Vagina (tissue), 2 donors: ENCODE measurements at regions not wholly inside any gene's neighbourhood (a gene's known extent, or its start where the extent isn't known, plus 50 kb on each side); places are given as distances from the start of the nearest gene placed in this dataset.

Experiments used
- POLR2AphosphoS5 ChIP-seq, 2 donors: sonication (generic); formaldehyde crosslinking; IDR thresholded peaks; one replicate each; pipeline ENCODE4 v1.9.0; 2017; ENCODE audit warnings: antibody characterized with exemption in 2 of 2, mild to moderate bottlenecking in 2 of 2, low read depth in 1 of 2; ENCODE audit not compliant: insufficient read depth in 1 of 2
- TF ChIP-seq, protein P1 (sequence below), 3 experiments: fragments of 450-650 bp in 2 of 3; fragments of 200-600 bp in 1 of 3; sonication (generic) in 1 of 3; IDR thresholded peaks; one replicate each; pipeline ENCODE4 v1.5.1; 2017 to 2019; ENCODE audit warnings: antibody characterized with exemption in 3 of 3, mild to moderate bottlenecking in 2 of 3, moderate library complexity in 2 of 3

DNA sequence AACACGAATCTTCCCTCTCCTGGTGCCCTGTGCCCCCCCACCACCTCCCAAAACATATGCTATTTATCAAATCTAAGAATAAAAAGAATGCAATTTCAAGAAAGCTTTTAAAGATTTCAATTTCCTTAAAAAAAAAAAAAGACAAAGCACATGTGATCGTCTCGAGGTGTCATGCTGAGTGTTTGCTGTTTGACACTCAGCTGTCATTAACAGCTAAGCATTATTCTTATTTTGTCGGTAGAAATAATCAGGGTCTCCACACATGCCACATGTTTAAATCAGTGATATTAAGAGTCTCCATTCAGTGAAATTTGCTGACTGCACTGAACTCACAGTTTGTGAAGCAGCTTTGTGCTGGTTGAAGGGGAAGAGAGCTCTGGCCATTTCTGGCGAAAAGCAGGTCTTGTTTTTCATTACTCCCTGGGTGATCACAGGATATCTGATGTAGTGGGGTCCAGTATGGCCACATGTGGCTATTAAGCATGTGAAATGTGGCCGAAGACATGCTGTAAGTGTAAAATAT is 281.8 kb downstream of the SATB1 start:
- TF ChIP-seq POLR2AphosphoS5 (IDR thresholded peaks at IDR 0.05; ENCODE audit: insufficient read depth in 1 of 2, low read depth in 1 of 2) = no peak
- TF ChIP-seq, protein P1, sequence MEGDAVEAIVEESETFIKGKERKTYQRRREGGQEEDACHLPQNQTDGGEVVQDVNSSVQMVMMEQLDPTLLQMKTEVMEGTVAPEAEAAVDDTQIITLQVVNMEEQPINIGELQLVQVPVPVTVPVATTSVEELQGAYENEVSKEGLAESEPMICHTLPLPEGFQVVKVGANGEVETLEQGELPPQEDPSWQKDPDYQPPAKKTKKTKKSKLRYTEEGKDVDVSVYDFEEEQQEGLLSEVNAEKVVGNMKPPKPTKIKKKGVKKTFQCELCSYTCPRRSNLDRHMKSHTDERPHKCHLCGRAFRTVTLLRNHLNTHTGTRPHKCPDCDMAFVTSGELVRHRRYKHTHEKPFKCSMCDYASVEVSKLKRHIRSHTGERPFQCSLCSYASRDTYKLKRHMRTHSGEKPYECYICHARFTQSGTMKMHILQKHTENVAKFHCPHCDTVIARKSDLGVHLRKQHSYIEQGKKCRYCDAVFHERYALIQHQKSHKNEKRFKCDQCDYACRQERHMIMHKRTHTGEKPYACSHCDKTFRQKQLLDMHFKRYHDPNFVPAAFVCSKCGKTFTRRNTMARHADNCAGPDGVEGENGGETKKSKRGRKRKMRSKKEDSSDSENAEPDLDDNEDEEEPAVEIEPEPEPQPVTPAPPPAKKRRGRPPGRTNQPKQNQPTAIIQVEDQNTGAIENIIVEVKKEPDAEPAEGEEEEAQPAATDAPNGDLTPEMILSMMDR (IDR thresholded peaks at IDR 0.05) = no peak
